Endodermal cell (in vitro differentiated cells): ENCODE measurements at regions not wholly inside any gene's neighbourhood (a gene's known extent, or its start where the extent isn't known, plus 50 kb on each side); places are given as distances from the start of the nearest gene placed in this dataset.

Experiments
- DNase-seq: peaks from one replicate; pipeline ENCODE4 v3.0.0-alpha.2; 2017
- H3K27ac ChIP-seq: 2 replicates; pipeline ENCODE4 v1.5.1; 2013; ENCODE audit warnings: mild to moderate bottlenecking, low read depth, low read length, moderate library complexity
- H3K27me3 ChIP-seq: 2 replicates; pipeline ENCODE4 v1.6.1; 2013; ENCODE audit warnings: mild to moderate bottlenecking, low read length, moderate library complexity; ENCODE audit not compliant: insufficient read depth, control insufficient read depth, poor library complexity, severe bottlenecking
- H3K36me3 ChIP-seq: 2 replicates; pipeline ENCODE4 v1.7.0; 2013; ENCODE audit warnings: mild to moderate bottlenecking, low read length, moderate library complexity; ENCODE audit not compliant: control insufficient read depth, insufficient read depth
- H3K4me1 ChIP-seq: one replicate; pipeline ENCODE4 v1.7.0; 2013; ENCODE audit warnings: low read length; ENCODE audit not compliant: control insufficient read depth, insufficient read depth
- H3K4me3 ChIP-seq: 2 replicates; pipeline ENCODE4 v1.5.1; 2013; ENCODE audit warnings: mild to moderate bottlenecking, low read length, moderate library complexity
- H3K9ac ChIP-seq: 2 replicates; pipeline ENCODE4 v1.6.1; 2013; ENCODE audit warnings: mild to moderate bottlenecking, low read length, moderate library complexity; ENCODE audit not compliant: poor library complexity, severe bottlenecking; ENCODE audit errors: extremely low read depth
- H3K9me3 ChIP-seq: 2 replicates; pipeline ENCODE4 v1.6.1; 2013; ENCODE audit warnings: mild to moderate bottlenecking, low read length, moderate library complexity; ENCODE audit not compliant: control insufficient read depth
- H3K27ac Mint-ChIP-seq: 2 replicates; pipeline ENCODE4 v1.8.0; 2020; ENCODE audit warnings: mixed read lengths
- H3K27me3 Mint-ChIP-seq: 2 replicates; pipeline ENCODE4 v1.8.0; 2021; ENCODE audit warnings: mild to moderate bottlenecking, mixed read lengths; ENCODE audit not compliant: insufficient read depth
- H3K36me3 Mint-ChIP-seq: 2 replicates; pipeline ENCODE4 v1.8.0; 2020; ENCODE audit warnings: low read depth, mixed read lengths
- H3K4me1 Mint-ChIP-seq: 2 replicates; pipeline ENCODE4 v1.8.0; 2020; ENCODE audit warnings: mixed read lengths
- H3K4me3 Mint-ChIP-seq: 2 replicates; pipeline ENCODE4 v1.8.0; 2020; ENCODE audit warnings: mild to moderate bottlenecking, moderate library complexity, mixed read lengths
- H3K9me3 Mint-ChIP-seq: 2 replicates; pipeline ENCODE4 v1.8.0; 2020; ENCODE audit warnings: mild to moderate bottlenecking, mixed read lengths
- WGBS, 2 experiments: methylation state at CpG; one replicate each; pipeline versions ENCODE4 v1.1.5 to v1.1.7; 2013; ENCODE audit warnings: missing lambda C conversion rate in 2 of 2, mixed read lengths in 1 of 2; ENCODE audit not compliant: insufficient coverage in 1 of 2, insufficient read length in 1 of 2; 5-methylcytosine and 5-hydroxymethylcytosine counted together
- TF ChIP-seq, protein P1 (sequence below): fragments of 200-600 bp; sonication (generic); conservative IDR thresholded peaks from 2 replicates; pipeline ENCODE4 v1.5.0; 2021; ENCODE audit warnings: antibody characterized with exemption, mild to moderate bottlenecking

- H3K27ac Mint-ChIP-seq = no peak overlapping the region
- Histone ChIP-seq H3K36me3 (no peaks in the 10 kb centered on the region), H3K4me3 (no peak overlapping the region), H3K9ac (no peak overlapping the region), H3K27ac (no peak overlapping the region), H3K27me3 (peaks cover 30% of the 10 kb centered on the region), H3K9me3 (no peaks in the 10 kb centered on the region), H3K4me1 (peaks cover 13% of the 10 kb centered on the region)
- H3K4me3 Mint-ChIP-seq = no peak overlapping the region
- peaks cover 56% of the 10 kb centered on the region for H3K4me1 Mint-ChIP-seq
- H3K9me3 Mint-ChIP-seq = no peaks in the 10 kb centered on the region
- peaks cover 3% of the 10 kb centered on the region for H3K27me3 Mint-ChIP-seq
- DNase-seq = no peak
- TF ChIP-seq, protein P1, sequence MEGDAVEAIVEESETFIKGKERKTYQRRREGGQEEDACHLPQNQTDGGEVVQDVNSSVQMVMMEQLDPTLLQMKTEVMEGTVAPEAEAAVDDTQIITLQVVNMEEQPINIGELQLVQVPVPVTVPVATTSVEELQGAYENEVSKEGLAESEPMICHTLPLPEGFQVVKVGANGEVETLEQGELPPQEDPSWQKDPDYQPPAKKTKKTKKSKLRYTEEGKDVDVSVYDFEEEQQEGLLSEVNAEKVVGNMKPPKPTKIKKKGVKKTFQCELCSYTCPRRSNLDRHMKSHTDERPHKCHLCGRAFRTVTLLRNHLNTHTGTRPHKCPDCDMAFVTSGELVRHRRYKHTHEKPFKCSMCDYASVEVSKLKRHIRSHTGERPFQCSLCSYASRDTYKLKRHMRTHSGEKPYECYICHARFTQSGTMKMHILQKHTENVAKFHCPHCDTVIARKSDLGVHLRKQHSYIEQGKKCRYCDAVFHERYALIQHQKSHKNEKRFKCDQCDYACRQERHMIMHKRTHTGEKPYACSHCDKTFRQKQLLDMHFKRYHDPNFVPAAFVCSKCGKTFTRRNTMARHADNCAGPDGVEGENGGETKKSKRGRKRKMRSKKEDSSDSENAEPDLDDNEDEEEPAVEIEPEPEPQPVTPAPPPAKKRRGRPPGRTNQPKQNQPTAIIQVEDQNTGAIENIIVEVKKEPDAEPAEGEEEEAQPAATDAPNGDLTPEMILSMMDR = no peak
- no peaks in the 10 kb centered on the region for H3K36me3 Mint-ChIP-seq
- 92 to 95% methylated on average over 2 of the region's 2 CpGs for WGBS, 2 experiments
These were observed 245.3 kb upstream of the RAB4A start for GRCh38 chr1:229025576-229025975.

- Histone ChIP-seq H3K27me3 (peaks cover 31% of the 10 kb centered on the region), H3K4me3 (peak overlapping the region; percentile 66), H3K27ac (peak overlapping the region; percentile 72), H3K4me1 (peaks cover 13% of the 10 kb centered on the region), H3K9me3 (no peaks in the 10 kb centered on the region), H3K36me3 (no peaks in the 10 kb centered on the region), H3K9ac (no peak overlapping the region)
- peak overlapping the region; percentile 30 for H3K4me3 Mint-ChIP-seq
- peaks cover 65% of the 10 kb centered on the region for H3K4me1 Mint-ChIP-seq
- H3K27me3 Mint-ChIP-seq = peaks cover 3% of the 10 kb centered on the region
- H3K9me3 Mint-ChIP-seq = no peaks in the 10 kb centered on the region
- no peaks in the 10 kb centered on the region for H3K36me3 Mint-ChIP-seq
- DNase-seq = peak; percentile 69
- WGBS, 2 experiments = 26 to 29% methylated on average over 3 to 5 of the region's 5 CpGs
- TF ChIP-seq, protein P1 = no peak
- peak overlapping the region; percentile 81 for H3K27ac Mint-ChIP-seq
These were observed 243.8 kb upstream of the RAB4A start for GRCh38 chr1:229027158-229027557.

DNA sequence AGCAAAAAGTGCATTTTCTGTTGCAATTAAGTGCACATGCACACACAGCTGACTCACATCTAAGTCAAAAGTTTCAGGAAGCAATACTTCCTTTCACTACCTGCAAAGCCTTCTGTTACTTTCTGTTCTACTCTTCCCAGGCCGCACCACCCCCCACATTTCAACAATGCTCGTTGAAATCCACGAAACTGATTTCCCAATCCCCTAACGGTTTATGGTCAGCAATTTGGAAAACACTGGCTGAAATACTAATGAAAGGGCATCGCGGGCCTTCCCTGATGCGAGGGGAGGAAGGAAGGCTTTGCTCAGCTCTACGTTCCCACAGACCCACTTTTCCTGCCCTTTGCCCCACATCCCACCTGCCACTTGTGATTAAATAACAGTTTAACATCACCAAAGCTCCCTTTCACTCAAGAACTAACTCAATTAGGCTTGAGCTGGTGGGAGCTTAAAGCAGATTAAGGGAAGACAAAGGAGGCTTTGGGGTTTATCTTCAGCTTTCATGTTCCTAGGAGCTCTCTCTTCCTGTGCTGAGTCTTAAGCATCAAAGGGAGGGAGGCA, 243.2 kb upstream of the RAB4A start:
- peak overlapping the region; percentile 30 for H3K4me3 Mint-ChIP-seq
- Histone ChIP-seq H3K9ac (no peak overlapping the region), H3K4me3 (peak overlapping the region; percentile 66), H3K27me3 (peaks cover 36% of the 10 kb centered on the region), H3K36me3 (no peaks in the 10 kb centered on the region), H3K4me1 (peaks cover 13% of the 10 kb centered on the region), H3K9me3 (no peaks in the 10 kb centered on the region), H3K27ac (peak overlapping the region; percentile 72)
- no peaks in the 10 kb centered on the region for H3K9me3 Mint-ChIP-seq
- TF ChIP-seq, protein P1 = no peak
- peak overlapping the region; percentile 81 for H3K27ac Mint-ChIP-seq
- H3K27me3 Mint-ChIP-seq = peaks cover 7% of the 10 kb centered on the region
- no peaks in the 10 kb centered on the region for H3K36me3 Mint-ChIP-seq
- DNase-seq = peak; percentile 79
- peaks cover 66% of the 10 kb centered on the region for H3K4me1 Mint-ChIP-seq
- WGBS, 2 experiments = 4 to 20% methylated on average over 1 to 7 of the region's 8 CpGs
